NCI-H1092 treated with DMSO at 0.1 percent for 48 hours (cell line): ENCODE measurements at regions not wholly inside any gene's neighbourhood (a gene's known extent, or its start where the extent isn't known, plus 50 kb on each side); places are given as distances from the start of the nearest gene placed in this dataset.
"Not testable (repeated sequence)": the region's sequence is repeated elsewhere in the genome, so short reads cannot be mapped to it uniquely, and the experiment has no call there.

Experiments
- DNase-seq: peaks from one replicate; lab custom pipeline; 2025; lab: John Stamatoyannopoulos, UW

DNA sequence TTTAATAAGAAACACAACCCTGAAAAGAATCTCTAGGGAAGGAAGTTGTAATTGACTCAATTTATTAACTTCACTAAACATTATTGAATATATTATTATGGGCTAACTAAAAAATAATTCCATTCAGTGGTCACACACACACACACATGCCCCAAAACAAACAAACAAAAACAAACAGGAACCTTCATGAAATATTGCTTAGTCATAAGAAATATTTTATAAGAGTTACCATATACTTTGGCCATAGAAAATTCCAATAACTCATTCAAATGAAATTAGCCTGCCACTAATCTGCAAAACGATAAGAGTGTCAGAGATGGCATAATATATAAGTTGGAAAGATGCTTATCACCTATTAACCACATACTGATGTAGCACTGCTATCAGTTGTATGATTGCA, 268.4 kb upstream of the AMIGO2 start:
- no peak for DNase-seq

- DNase-seq = no peak
These were observed 266.7 kb upstream of the AMIGO2 start for GRCh38 chr12:47346251-47347019.

DNA sequence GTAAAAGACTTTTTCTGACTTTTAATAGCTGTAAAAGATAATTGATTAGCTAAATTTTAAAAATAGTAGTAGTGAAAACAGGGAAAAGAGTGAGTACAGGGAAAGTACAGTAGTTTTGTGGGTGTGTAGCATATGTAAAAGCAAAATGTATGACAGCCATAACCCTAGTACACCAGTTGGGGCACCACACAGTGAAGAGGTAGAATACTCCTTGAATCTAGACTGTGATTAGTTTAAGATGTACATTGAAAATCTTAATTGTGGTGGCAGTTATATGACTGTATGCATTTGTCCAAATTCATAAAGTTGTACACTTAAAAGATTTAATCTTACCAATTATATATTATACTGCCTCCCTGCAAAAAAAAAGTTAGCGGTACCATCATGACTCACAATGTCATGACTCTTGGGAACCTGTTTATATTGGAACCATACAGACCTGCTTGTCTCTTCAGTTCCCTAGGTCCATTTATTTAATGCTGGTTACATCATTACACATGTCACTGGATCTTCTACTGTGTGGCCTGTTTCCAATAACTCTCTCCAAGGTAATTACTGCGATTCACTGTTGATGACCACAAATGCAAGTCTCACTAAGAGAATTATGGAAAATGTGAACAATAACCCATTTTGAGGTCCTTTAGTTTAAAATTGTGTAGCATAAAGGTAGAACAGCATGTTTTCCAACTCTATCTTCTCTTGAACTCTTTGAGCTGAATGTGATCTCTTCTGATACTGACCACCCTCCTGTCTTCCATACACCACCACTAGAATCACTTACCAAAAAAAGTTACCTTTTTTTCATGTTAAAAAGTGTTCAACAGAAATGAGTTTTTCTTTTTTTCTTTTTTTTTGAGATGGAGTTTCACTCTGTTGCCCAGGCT, 264.2 kb upstream of the AMIGO2 start:
- DNase-seq = no peak

DNA sequence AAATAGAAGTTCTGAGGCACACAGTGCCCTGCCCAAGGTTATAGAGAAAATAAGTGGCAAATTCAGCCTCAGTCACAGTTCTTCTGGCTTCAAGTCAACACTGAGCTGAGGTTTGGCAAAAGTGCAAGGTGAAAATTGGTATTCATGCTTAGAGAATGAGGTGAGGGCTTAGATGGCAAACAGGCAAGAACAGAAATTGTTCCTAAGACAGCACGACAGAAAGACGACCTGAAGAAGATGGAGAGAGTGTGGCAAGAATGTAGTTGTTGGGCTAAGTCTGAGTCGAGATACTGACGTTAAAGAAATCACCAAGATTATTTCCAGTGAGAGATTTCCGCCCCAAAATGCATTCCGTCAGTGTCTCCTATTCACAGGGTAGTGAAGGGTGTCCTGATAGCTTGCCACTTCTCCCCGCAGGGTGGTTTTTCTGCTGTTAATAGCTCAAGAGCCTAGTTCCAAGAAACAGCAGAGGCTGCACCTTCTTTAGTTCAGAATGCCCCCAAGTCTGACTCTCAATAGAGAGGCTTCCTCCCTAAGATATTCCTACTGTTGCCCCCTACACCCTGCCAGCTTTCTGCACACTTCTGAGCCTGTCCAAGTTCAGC, 260.8 kb upstream of the AMIGO2 start:
- no peak for DNase-seq

DNA sequence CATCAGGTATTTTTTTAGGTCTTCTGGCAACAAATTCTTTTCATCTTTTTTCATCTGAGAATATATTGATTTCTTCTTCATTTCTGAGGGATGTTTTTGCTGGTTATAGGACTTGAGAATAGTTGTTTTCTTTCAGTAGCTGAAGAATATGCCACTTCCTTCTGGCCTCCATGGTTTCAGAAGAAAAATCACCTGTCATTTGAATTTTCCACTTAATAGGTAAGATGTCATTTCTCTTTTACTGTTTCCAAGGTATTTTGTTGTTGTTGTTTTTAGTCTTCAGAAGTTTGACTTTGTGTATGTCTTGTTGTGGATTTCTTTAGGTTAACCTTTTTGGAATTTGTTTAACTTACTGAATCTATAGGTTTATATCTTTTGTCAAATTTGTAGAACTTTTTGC, 257.8 kb upstream of the AMIGO2 start:
- DNase-seq = no peak

GRCh38 chr12:47333271-47333858, 253.6 kb upstream of the AMIGO2 start:
- DNase-seq = not testable (repeated sequence)

DNA sequence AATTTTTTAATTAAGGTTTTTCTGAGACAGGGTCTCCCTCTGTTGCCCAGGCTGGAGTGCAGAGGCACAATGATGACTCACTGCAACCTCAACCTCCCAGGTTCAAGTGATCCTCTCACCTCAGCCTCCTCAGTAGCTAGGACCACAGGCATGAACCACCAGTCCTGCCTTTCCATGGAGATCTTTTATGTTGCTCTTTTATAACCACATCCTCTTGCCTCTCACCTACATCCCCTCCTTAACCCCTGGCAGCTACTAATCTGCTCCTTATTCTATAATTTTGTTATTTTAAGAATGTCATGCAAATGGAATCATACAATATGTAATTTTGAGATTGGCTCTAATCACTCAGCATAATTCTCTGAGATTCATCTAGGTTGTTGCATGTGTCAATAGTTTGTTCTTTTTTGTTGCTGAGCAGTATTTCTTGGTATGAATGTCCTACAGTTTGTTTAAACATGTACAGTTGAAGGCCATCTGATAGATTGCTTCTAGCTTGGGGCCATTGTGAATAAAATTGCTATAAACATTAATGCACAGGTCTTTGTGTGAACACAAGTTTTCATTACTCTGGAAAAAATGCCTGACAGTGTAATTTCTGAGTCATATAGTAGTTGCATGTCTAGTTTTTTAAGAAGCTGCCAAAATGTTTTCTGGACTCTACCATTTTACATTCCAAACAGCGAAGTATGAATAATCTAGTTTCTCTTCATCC, 249.2 kb upstream of the AMIGO2 start:
- DNase-seq = no peak

DNA sequence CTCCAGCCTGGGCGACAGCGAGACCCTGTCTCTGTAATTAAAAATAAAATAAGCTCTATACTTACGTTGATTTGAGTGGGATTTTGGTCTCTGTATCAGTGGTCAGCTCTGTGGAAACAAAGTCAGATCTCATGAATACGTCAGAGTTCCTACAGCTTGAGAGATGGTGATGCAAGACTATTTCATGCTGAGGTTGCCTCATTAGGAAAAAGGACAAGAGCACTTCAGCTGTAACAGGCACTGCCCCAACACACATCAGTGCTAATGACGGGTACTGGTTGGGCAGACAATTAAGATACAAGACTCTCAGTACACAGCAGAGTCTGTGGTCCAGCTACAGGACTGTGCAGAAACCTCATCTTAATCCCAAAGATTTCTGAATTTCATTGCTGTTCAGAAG, 246.4 kb upstream of the AMIGO2 start:
- DNase-seq = no peak

DNA sequence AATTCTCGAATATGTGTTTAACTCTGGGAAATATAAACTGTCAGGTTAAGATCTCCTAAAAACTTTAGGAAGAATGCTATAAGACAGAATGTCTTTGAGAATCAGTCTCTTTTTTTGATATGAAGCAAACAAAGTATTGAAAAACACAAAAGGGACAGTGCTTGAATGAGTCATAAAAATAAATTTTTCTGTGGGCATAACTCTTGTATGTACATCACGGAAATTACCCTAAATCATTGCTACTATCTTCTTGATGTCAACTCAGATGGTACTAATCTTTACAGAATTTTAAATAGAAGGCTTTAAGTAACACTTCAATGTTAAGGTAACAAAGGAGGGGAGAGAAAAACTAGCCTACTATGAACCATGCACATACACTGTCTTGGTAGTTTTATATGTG, 244.0 kb upstream of the AMIGO2 start:
- no peak for DNase-seq

- DNase-seq = no peak
These were observed 241.7 kb upstream of the AMIGO2 start for GRCh38 chr12:47321436-47321835.

GRCh38 chr12:47319746-47320145, 240.0 kb upstream of the AMIGO2 start:
- DNase-seq = no peak

GRCh38 chr12:47318963-47319362, 239.2 kb upstream of the AMIGO2 start:
- no peak for DNase-seq

DNA sequence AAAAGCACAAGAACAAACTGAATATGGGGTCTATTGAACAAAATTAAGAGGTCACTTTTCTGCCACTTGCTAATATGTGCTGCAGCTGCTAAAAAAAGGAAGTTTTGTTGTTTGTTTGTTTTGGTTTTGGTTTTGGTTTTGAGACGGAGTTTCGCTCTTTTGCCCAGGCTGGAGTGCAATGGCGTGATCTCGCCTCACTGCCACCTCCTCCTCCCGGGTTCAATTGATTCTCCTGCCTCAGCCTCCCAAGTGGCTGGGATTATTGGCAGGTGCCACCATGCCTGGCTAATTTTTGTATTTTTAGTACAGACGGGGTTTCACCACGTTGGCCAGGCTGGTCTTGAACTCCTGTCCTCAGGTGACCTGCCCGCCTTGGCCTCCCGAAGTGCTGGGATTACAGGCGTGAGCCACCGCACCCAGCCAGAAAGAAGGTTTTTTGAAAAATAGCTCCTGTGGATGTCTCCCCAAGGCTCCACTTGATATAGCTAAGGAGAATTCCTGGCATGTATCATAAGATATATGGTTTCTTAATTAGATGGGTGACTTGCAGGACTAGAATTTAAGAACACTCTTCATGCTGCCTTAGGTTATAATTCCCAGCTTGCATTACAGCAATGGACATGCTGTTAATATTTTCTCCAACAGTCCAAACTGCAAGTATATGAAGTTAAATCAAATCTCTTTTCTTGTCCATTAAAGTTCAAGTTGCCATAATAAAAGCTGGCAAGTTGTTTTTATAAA, 237.6 kb upstream of the AMIGO2 start:
- DNase-seq = no peak

- no peak for DNase-seq
These were observed 236.9 kb upstream of the AMIGO2 start for GRCh38 chr12:47316609-47317049.

DNA sequence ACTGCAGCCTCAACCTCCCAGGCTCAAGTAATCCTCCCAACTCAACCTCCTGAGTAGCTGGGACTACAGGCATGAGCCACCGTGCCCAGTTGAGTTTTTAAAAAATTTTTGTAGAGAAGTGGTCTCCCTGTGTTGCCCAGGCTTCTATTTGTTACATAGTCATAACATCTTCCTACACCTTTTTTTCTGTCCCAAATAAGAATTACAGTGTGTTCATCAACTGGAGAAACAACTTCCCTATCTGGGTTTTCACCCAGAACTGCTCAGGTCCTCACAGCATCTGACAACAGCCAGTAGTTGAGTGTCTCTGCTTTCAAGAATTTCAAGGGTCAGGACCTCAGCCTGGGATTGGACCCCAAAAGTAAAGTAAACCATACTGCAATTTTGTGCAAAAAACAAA, 235.2 kb upstream of the AMIGO2 start:
- no peak for DNase-seq

- DNase-seq = no peak
These were observed 233.2 kb upstream of the AMIGO2 start for GRCh38 chr12:47312808-47313426.

GRCh38 chr12:47312147-47312546, 232.4 kb upstream of the AMIGO2 start:
- no peak for DNase-seq

- DNase-seq = no peak
These were observed 231.8 kb upstream of the AMIGO2 start for GRCh38 chr12:47311568-47311967.

DNA sequence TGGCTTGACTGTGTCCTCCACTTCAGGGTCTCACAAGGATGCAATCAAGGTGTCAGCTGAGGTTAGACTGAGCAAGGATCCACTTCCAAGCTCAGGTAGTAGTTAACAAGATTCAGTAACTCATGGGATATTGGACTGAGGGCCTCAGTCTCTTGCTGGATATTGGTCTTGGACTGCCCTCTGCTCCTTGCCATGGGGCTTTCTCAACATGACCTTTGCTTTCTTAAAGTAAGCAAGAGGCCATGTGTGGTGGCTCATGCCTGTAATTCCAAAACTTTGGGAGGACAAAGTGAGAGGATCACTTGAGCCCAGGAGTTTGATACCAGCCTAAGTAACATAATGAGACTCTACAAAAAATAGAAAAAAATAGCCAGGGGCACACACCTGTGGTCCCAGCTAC, 231.3 kb upstream of the AMIGO2 start:
- no peak for DNase-seq

- no peak for DNase-seq
These were observed 228.9 kb upstream of the AMIGO2 start for GRCh38 chr12:47308672-47309071.
